Neural crest cell (in vitro differentiated cells): ENCODE measurements at regions not wholly inside any gene's neighbourhood (a gene's known extent, or its start where the extent isn't known, plus 50 kb on each side); places are given as distances from the start of the nearest gene placed in this dataset.

Experiments
- DNase-seq: peaks from one replicate; pipeline ENCODE4 v3.0.0; 2021; ENCODE audit warnings: low read depth, mixed read lengths, low spot score
- H3K27ac Mint-ChIP-seq: one replicate; pipeline ENCODE4 v1.8.0; 2021; ENCODE audit warnings: mild to moderate bottlenecking, mixed read lengths; ENCODE audit not compliant: unreplicated experiment
- H3K27me3 Mint-ChIP-seq: 2 replicates; pipeline ENCODE4 v1.8.0; 2021; ENCODE audit warnings: low read depth, mild to moderate bottlenecking, mixed read lengths
- H3K36me3 Mint-ChIP-seq: 2 replicates; pipeline ENCODE4 v1.8.0; 2021; ENCODE audit warnings: low read depth, mild to moderate bottlenecking, mixed read lengths
- H3K4me1 Mint-ChIP-seq: 2 replicates; pipeline ENCODE4 v1.8.0; 2021; ENCODE audit warnings: mixed read lengths
- H3K4me3 Mint-ChIP-seq: one replicate; pipeline ENCODE4 v1.8.0; 2021; ENCODE audit warnings: mild to moderate bottlenecking, mixed read lengths
- H3K9me3 Mint-ChIP-seq: 2 replicates; pipeline ENCODE4 v1.8.0; 2021; ENCODE audit warnings: mixed read lengths
- CTCF ChIP-seq: fragments of 200-600 bp; sonication (generic); conservative IDR thresholded peaks from 2 replicates; pipeline ENCODE4 v1.5.0; 2021; ENCODE audit warnings: antibody characterized with exemption, mild to moderate bottlenecking

- Mint-ChIP-seq H3K27ac (no peak overlapping the region), H3K4me3 (no peak overlapping the region), H3K9me3 (no peaks in the 10 kb centered on the region), H3K4me1 (peaks cover 64% of the 10 kb centered on the region), H3K36me3 (peaks cover 14% of the 10 kb centered on the region), H3K27me3 (no peaks in the 10 kb centered on the region)
- TF ChIP-seq CTCF = no peak
- no peak for DNase-seq
Observed at GRCh38 chr11:129273944-129274711, 82.0 kb upstream of the ARHGAP32 start.

- TF ChIP-seq CTCF = no peak
- DNase-seq = no peak
- no peaks in the 10 kb centered on the region for H3K27me3 Mint-ChIP-seq
- H3K27ac Mint-ChIP-seq = no peak overlapping the region
- peaks cover 14% of the 10 kb centered on the region for H3K36me3 Mint-ChIP-seq
- H3K9me3 Mint-ChIP-seq = no peaks in the 10 kb centered on the region
- H3K4me1 Mint-ChIP-seq = peaks cover 63% of the 10 kb centered on the region
- H3K4me3 Mint-ChIP-seq = no peak overlapping the region
Observed at GRCh38 chr11:129273322-129273721, 81.2 kb upstream of the ARHGAP32 start.

DNA sequence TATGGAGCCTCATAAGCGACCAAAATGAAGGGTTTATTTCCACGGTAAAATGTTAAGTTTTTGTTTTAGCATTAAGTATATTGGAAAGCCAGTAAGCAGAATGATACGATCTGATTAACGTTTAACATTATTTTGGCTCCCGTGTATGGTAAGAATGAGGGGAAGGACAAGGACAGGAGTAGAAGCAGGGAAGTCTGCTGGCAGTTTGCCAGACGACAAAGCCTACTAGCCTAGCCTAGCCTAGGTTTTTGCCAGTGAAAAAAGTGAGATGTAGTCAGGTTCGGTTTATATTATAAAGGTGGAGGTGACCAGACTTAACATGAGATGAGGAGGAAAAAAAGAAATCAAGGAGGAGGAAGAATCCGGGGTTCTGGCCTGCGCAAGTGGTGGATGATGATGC, 78.9 kb upstream of the ARHGAP32 start:
- Mint-ChIP-seq H3K27ac (no peak overlapping the region), H3K4me1 (peaks cover 51% of the 10 kb centered on the region), H3K27me3 (no peaks in the 10 kb centered on the region), H3K36me3 (peaks cover 14% of the 10 kb centered on the region), H3K9me3 (no peaks in the 10 kb centered on the region), H3K4me3 (no peak overlapping the region)
- TF ChIP-seq CTCF = no peak
- DNase-seq = no peak

DNA sequence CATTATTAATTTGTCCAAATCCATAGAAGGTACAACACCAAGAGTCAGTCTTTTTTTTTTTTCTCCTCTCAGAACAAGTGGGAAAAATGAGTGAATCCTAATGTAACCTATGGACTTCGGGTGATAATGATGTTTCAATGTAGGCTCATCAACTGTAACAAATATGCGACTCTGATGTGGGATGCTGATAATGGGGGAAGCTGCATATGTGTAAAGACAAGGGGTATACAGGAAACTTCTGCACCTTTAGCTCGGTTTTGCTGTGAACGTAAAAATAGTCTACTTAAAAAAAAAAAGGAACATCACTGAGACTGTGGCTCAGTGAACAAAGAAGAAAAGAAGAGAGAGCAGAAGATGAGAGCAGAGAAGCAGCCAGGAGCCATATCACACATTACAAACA, 78.3 kb upstream of the ARHGAP32 start:
- Mint-ChIP-seq H3K36me3 (peaks cover 14% of the 10 kb centered on the region), H3K4me3 (no peak overlapping the region), H3K4me1 (peaks cover 48% of the 10 kb centered on the region), H3K9me3 (no peaks in the 10 kb centered on the region), H3K27me3 (no peaks in the 10 kb centered on the region), H3K27ac (no peak overlapping the region)
- no peak for TF ChIP-seq CTCF
- DNase-seq = no peak

- no peak overlapping the region for H3K4me3 Mint-ChIP-seq
Observed at GRCh38 chr11:129268371-129268770, 76.2 kb upstream of the ARHGAP32 start.

More at GRCh38 chr11:129268371-129268770, 76.2 kb upstream of the ARHGAP32 start:
- H3K4me1 Mint-ChIP-seq = peaks cover 45% of the 10 kb centered on the region
- no peak for DNase-seq
- H3K36me3 Mint-ChIP-seq = peaks cover 19% of the 10 kb centered on the region
- no peaks in the 10 kb centered on the region for H3K9me3 Mint-ChIP-seq
- H3K27me3 Mint-ChIP-seq = no peaks in the 10 kb centered on the region
- H3K27ac Mint-ChIP-seq = peak overlapping the region; percentile 7
- no peak for TF ChIP-seq CTCF
